SK-N-SH (cell line): ENCODE measurements at regions not wholly inside any gene's neighbourhood (a gene's known extent, or its start where the extent isn't known, plus 50 kb on each side); places are given as distances from the start of the nearest gene placed in this dataset.

ENCODE experiments used
- CTCF ChIA-PET: fragments of 300-600, 350-600 bp; formaldehyde crosslinking; extraction: SDS; loops from one replicate; lab custom pipeline; 2021; lab: Yijun Ruan, JAX
- POLR2A ChIA-PET: fragments of 350-600 bp; sonication (Branson Sonifier 250); formaldehyde crosslinking; extraction: SDS; loops from one replicate; lab custom pipeline; 2020; ENCODE audit warnings: antibody characterized with exemption, inconsistent platforms; lab: Yijun Ruan, JAX
- DNase-seq: peaks from one replicate; pipeline ENCODE4 v3.0.0; 2012
- H2AFZ ChIP-seq: fragments of 200-600 bp; sonication (generic); 2 replicates; pipeline ENCODE4 v1.8.1; 2016; ENCODE audit warnings: antibody characterized with exemption, mild to moderate bottlenecking, low read depth
- H3F3A ChIP-seq: fragments of 200-600 bp; sonication (generic); replicated peaks from 2 replicates; pipeline ENCODE3; 2016; ENCODE audit warnings: antibody characterized with exemption, mild to moderate bottlenecking; ENCODE audit not compliant: insufficient read depth
- H3K27ac ChIP-seq, 2 experiments: fragments of 200-500 bp in 1 of 2; fragments of 200-600 bp in 1 of 2; sonication (Bioruptor generic) in 1 of 2; sonication (generic), shearing (Covaris generic) in 1 of 2; 2 replicates each; pipeline versions ENCODE4 v1.5.1 to v1.6.1; 2014 to 2016; ENCODE audit warnings: low read depth in 2 of 2, inconsistent platforms in 1 of 2, low read length in 1 of 2, mild to moderate bottlenecking in 1 of 2, mixed read lengths in 1 of 2
- H3K27me3 ChIP-seq: fragments of 200-600 bp; sonication (generic), shearing (Covaris generic); 2 replicates; pipeline ENCODE4 v1.6.1; 2016; ENCODE audit warnings: mixed run types; ENCODE audit not compliant: insufficient read depth
- H3K36me3 ChIP-seq, 2 experiments: fragments of 200-500 bp in 1 of 2; fragments of 200-600 bp in 1 of 2; sonication (Bioruptor generic) in 1 of 2; sonication (generic) in 1 of 2; replicated peaks in 1 of 2; 2 replicates each; pipeline versions ENCODE3 to v1.5.1; 2014 to 2016; ENCODE audit warnings: low read length in 1 of 2, mild to moderate bottlenecking in 1 of 2; ENCODE audit not compliant: insufficient read depth in 2 of 2, control insufficient read depth in 1 of 2
- H3K4me1 ChIP-seq, 2 experiments: fragments of 200-500 bp in 1 of 2; fragments of 200-600 bp in 1 of 2; sonication (Bioruptor generic) in 1 of 2; sonication (generic), shearing (Covaris generic) in 1 of 2; 2 replicates each; pipeline versions ENCODE4 v1.5.1 to v1.6.1; 2014 to 2016; ENCODE audit warnings: low read depth in 1 of 2, low read length in 1 of 2, mixed run types in 1 of 2; ENCODE audit not compliant: insufficient read depth in 2 of 2, control insufficient read depth in 1 of 2
- H3K4me2 ChIP-seq: fragments of 200-600 bp; sonication (generic), shearing (Covaris generic); 2 replicates; pipeline ENCODE4 v1.6.1; 2017; ENCODE audit warnings: mixed run types
- H3K4me3 ChIP-seq, 2 experiments: fragments of 200-500 bp in 1 of 2; fragments of 200-600 bp in 1 of 2; sonication (Bioruptor generic) in 1 of 2; sonication (generic), shearing (Covaris generic) in 1 of 2; 2 replicates each; pipeline versions ENCODE4 v1.5.1 to v1.8.1; 2014 to 2016; ENCODE audit warnings: low read depth in 2 of 2, inconsistent platforms in 1 of 2, low read length in 1 of 2, mild to moderate bottlenecking in 1 of 2, mixed read lengths in 1 of 2, moderate library complexity in 1 of 2
- H3K79me2 ChIP-seq: fragments of 200-600 bp; sonication (generic); 2 replicates; pipeline ENCODE4 v1.8.1; 2017; ENCODE audit warnings: mild to moderate bottlenecking; ENCODE audit not compliant: insufficient read depth
- H3K9ac ChIP-seq: fragments of 200-600 bp; sonication (generic); 2 replicates; pipeline ENCODE4 v1.6.1; 2017; ENCODE audit warnings: mixed run types
- H3K9me2 ChIP-seq: fragments of 200-600 bp; sonication (generic); 2 replicates; pipeline ENCODE4 v1.6.1; 2017; ENCODE audit warnings: mixed run types
- H3K9me3 ChIP-seq: fragments of 200-600 bp; sonication (generic); 2 replicates; pipeline ENCODE4 v1.6.1; 2017; ENCODE audit warnings: mixed run types, mild to moderate bottlenecking, moderate library complexity
- H4K20me1 ChIP-seq: fragments of 200-600 bp; sonication (generic); 2 replicates; pipeline ENCODE4 v1.6.1; 2017; ENCODE audit warnings: mild to moderate bottlenecking, mixed run types; ENCODE audit not compliant: insufficient read depth
- CHD2 ChIP-seq: fragments of 150-350 bp; IDR thresholded peaks from 2 replicates; pipeline ENCODE4 v1.6.1; 2018; ENCODE audit warnings: low read length; ENCODE audit not compliant: partially characterized antibody
- CTCF ChIP-seq: fragments of 200-600 bp; sonication (generic); IDR thresholded peaks from 2 replicates; pipeline ENCODE4 v1.6.1; 2017; ENCODE audit warnings: antibody characterized with exemption, mild to moderate bottlenecking, moderate library complexity
- ELF1 ChIP-seq: IDR thresholded peaks from 2 replicates; pipeline ENCODE4 v1.4.0; 2012
- EP300 ChIP-seq, 2 experiments: IDR thresholded peaks; 2 replicates each; pipeline versions ENCODE4 v1.4.0 to v1.6.1; 2012; ENCODE audit warnings: borderline replicate concordance in 1 of 2, low read depth in 1 of 2, low read length in 1 of 2
- FOSL2 ChIP-seq: IDR thresholded peaks from 2 replicates; pipeline ENCODE4 v1.4.0; 2012; ENCODE audit warnings: low read depth, mild to moderate bottlenecking, moderate library complexity, borderline replicate concordance
- FOXJ3 ChIP-seq: sonication (generic); formaldehyde crosslinking; IDR thresholded peaks from 2 replicates; pipeline ENCODE4 v1.5.1; 2020; ENCODE audit warnings: mild to moderate bottlenecking, missing genetic modification reagents
- FOXM1 ChIP-seq: IDR thresholded peaks from 2 replicates; pipeline ENCODE4 v1.4.0; 2012; ENCODE audit warnings: low read depth, mild to moderate bottlenecking
- GATA2 ChIP-seq: sonication (generic); formaldehyde crosslinking; IDR thresholded peaks from 2 replicates; pipeline ENCODE4 v1.5.0; 2020; ENCODE audit warnings: mild to moderate bottlenecking, missing genetic modification reagents
- IRF3 ChIP-seq: fragments of 150-350 bp; IDR thresholded peaks from 2 replicates; pipeline ENCODE4 v1.6.1; 2016; ENCODE audit warnings: mild to moderate bottlenecking, low read depth, low read length
- JUND ChIP-seq: IDR thresholded peaks from 2 replicates; pipeline ENCODE4 v1.4.0; 2012
- MAX ChIP-seq: IDR thresholded peaks from 2 replicates; pipeline ENCODE4 v1.4.0; 2012; ENCODE audit warnings: low read depth
- RAD21 ChIP-seq: IDR thresholded peaks from 2 replicates; pipeline ENCODE4 v1.6.1; 2012; ENCODE audit warnings: mild to moderate bottlenecking, low read length
- RCOR1 ChIP-seq: fragments of 150-350 bp; IDR thresholded peaks from 2 replicates; pipeline ENCODE4 v1.6.1; 2017; ENCODE audit warnings: antibody characterized with exemption, low read length
- RXRA ChIP-seq: IDR thresholded peaks from 2 replicates; pipeline ENCODE4 v1.4.0; 2012; ENCODE audit warnings: low read depth, mild to moderate bottlenecking, borderline replicate concordance
- SMC3 ChIP-seq: IDR thresholded peaks from 2 replicates; pipeline ENCODE4 v1.6.1; 2012; ENCODE audit warnings: low read depth, low read length, improper control_type of control experiment
- TAF1 ChIP-seq: IDR thresholded peaks from 2 replicates; pipeline ENCODE4 v1.6.1; 2012; ENCODE audit warnings: low read depth, mild to moderate bottlenecking, low read length, moderate library complexity, borderline replicate concordance
- YY1 ChIP-seq: IDR thresholded peaks from 2 replicates; pipeline ENCODE4 v1.4.0; 2012; ENCODE audit warnings: low read depth, mild to moderate bottlenecking
- ZBTB33 ChIP-seq: IDR thresholded peaks from 2 replicates; pipeline ENCODE4 v1.4.0; 2012; ENCODE audit warnings: low read depth, borderline replicate concordance
- WGBS: methylation state at CpG from one replicate; pipeline ENCODE4 v1.1.6; 2017; ENCODE audit warnings: low lambda C conversion rate; 5-methylcytosine and 5-hydroxymethylcytosine counted together
- TF ChIP-seq, protein P1 (sequence below): IDR thresholded peaks from 2 replicates; pipeline ENCODE4 v1.6.1; 2012; ENCODE audit warnings: mild to moderate bottlenecking, low read depth, low read length, moderate library complexity
- TF ChIP-seq, protein P2 (sequence below): fragments of 150-350 bp; IDR thresholded peaks from 2 replicates; pipeline ENCODE4 v1.6.1; 2017; ENCODE audit warnings: antibody characterized with exemption, low read length, low read depth, borderline replicate concordance

DNA sequence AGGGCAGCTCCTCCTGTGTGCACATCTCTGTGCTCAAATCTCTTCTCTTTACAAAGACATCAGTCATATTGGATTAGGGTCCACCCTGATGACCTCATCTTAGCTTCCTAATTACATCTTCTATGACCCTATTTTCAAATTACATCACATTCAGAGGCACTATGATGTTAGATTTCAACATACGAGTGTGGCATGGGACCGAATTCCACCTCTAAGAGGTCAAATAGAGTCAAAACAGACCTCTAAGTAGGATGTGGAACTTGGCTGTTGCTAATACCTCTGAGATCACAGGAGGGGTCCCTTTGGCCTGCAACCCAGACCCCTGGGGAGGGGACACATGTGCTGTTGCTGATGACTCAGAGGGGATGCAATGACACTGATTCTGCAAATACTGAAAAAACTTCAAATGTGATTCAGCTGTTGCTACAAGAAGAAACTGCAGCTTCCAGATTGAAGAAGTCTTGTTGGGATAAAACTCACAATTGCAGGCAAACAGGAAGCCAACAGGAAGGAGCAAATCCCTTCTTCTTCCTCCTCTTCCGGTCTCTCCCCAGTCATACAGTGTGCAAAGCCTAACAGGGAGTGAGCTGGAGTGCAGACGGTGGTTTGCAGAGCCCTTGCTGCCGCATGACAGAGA, 216.2 kb downstream of the MYLK4 start:
- CTCF ChIA-PET = no interaction called here
- POLR2A ChIA-PET = no interaction called here
- no peaks in the 10 kb centered on the region; the same call in 1 of the 2 replicates for H3K27me3 ChIP-seq

More for the DNA sequence above, 216.2 kb downstream of the MYLK4 start:
- Histone ChIP-seq H4K20me1 (no peaks in the 10 kb centered on the region), H3K9ac (no peak overlapping the region), H3K27ac (no peak overlapping the region), H3K4me2 (no peak overlapping the region), H3K4me3 (no peak overlapping the region), H3K9me3 (no peaks in the 10 kb centered on the region), H3F3A (no peaks in the 10 kb centered on the region), H3K79me2 (no peaks in the 10 kb centered on the region), H3K4me1 (peaks cover 0 to 2% of the 10 kb centered on the region in 2 experiments; a peak in 1 of 4 replicates), H2AFZ (no peak overlapping the region), H3K9me2 (no peaks in the 10 kb centered on the region), H3K36me3 (no peaks in the 10 kb centered on the region)
- TF ChIP-seq, protein P1, sequence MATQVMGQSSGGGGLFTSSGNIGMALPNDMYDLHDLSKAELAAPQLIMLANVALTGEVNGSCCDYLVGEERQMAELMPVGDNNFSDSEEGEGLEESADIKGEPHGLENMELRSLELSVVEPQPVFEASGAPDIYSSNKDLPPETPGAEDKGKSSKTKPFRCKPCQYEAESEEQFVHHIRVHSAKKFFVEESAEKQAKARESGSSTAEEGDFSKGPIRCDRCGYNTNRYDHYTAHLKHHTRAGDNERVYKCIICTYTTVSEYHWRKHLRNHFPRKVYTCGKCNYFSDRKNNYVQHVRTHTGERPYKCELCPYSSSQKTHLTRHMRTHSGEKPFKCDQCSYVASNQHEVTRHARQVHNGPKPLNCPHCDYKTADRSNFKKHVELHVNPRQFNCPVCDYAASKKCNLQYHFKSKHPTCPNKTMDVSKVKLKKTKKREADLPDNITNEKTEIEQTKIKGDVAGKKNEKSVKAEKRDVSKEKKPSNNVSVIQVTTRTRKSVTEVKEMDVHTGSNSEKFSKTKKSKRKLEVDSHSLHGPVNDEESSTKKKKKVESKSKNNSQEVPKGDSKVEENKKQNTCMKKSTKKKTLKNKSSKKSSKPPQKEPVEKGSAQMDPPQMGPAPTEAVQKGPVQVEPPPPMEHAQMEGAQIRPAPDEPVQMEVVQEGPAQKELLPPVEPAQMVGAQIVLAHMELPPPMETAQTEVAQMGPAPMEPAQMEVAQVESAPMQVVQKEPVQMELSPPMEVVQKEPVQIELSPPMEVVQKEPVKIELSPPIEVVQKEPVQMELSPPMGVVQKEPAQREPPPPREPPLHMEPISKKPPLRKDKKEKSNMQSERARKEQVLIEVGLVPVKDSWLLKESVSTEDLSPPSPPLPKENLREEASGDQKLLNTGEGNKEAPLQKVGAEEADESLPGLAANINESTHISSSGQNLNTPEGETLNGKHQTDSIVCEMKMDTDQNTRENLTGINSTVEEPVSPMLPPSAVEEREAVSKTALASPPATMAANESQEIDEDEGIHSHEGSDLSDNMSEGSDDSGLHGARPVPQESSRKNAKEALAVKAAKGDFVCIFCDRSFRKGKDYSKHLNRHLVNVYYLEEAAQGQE = no peak
- TF ChIP-seq CHD2 = no peak
- no peak for TF ChIP-seq ELF1
- TF ChIP-seq RCOR1 = no peak
- TF ChIP-seq RXRA = no peak
- TF ChIP-seq EP300 (IDR thresholded peaks at IDR 0.05; ENCODE audit: borderline replicate concordance in 1 of 2, low read depth in 1 of 2, low read length in 1 of 2) = no peak
- TF ChIP-seq CTCF = no peak
- TF ChIP-seq MAX = no peak
- TF ChIP-seq, protein P2, sequence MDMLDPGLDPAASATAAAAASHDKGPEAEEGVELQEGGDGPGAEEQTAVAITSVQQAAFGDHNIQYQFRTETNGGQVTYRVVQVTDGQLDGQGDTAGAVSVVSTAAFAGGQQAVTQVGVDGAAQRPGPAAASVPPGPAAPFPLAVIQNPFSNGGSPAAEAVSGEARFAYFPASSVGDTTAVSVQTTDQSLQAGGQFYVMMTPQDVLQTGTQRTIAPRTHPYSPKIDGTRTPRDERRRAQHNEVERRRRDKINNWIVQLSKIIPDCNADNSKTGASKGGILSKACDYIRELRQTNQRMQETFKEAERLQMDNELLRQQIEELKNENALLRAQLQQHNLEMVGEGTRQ = no peak
- no peak for TF ChIP-seq ZBTB33
- no peak for TF ChIP-seq JUND
- no peak for TF ChIP-seq FOXJ3
- no peak for TF ChIP-seq RAD21
- no peak for TF ChIP-seq TAF1
- TF ChIP-seq FOSL2 = no peak
- TF ChIP-seq FOXM1 = no peak
- no peak for TF ChIP-seq SMC3
- TF ChIP-seq YY1 = no peak
- no peak for TF ChIP-seq GATA2 (CRISPR knock-in tag)
- TF ChIP-seq IRF3 = no peak
- 3% methylated on average over 5 of the region's 5 CpGs for WGBS
- no peak for DNase-seq
